ENCODE measurements at regions not wholly inside any gene's neighbourhood (a gene's known extent, or its start where the extent isn't known, plus 50 kb on each side); places are given as distances from the start of the nearest gene placed in this dataset.

DNA sequence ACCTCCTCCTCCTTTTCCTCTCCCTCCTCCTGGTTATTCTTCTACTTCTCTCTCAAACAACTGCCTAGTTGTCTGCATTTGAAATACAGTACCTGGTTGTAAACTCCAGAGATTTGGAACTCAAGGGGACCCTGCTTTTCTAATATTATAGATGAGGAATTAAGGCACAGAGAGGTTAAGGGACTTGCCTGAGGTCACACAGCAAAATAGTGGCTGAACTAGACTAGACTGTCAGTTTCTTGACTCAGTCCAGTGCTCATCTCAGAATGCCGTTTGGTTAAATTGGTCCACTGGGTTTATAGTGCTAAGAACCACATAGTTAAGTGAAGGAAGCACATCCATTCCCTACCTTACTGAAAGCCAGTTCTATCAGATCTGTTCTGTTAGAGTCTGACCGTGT is 105.9 kb upstream of the VASH1 start:
- TF ChIP-seq, protein P1, sequence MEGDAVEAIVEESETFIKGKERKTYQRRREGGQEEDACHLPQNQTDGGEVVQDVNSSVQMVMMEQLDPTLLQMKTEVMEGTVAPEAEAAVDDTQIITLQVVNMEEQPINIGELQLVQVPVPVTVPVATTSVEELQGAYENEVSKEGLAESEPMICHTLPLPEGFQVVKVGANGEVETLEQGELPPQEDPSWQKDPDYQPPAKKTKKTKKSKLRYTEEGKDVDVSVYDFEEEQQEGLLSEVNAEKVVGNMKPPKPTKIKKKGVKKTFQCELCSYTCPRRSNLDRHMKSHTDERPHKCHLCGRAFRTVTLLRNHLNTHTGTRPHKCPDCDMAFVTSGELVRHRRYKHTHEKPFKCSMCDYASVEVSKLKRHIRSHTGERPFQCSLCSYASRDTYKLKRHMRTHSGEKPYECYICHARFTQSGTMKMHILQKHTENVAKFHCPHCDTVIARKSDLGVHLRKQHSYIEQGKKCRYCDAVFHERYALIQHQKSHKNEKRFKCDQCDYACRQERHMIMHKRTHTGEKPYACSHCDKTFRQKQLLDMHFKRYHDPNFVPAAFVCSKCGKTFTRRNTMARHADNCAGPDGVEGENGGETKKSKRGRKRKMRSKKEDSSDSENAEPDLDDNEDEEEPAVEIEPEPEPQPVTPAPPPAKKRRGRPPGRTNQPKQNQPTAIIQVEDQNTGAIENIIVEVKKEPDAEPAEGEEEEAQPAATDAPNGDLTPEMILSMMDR (IDR thresholded peaks at IDR 0.05 in 8 of 11, conservative IDR thresholded peaks at IDR 0.05 in 3 of 11): no peak
- TF ChIP-seq POLR2A (IDR thresholded peaks at IDR 0.05) (no peak), POLR2AphosphoS5 (IDR thresholded peaks at IDR 0.05) (no peak)
